GM23248 (cell line): ENCODE measurements at regions not wholly inside any gene's neighbourhood (a gene's known extent, or its start where the extent isn't known, plus 50 kb on each side); places are given as distances from the start of the nearest gene placed in this dataset.

ENCODE experiments used
- EZH2 ChIP-seq: fragments of 200-600 bp; sonication (generic); IDR thresholded peaks from 2 replicates; pipeline ENCODE4 v1.6.1; 2018; ENCODE audit warnings: antibody characterized with exemption, mild to moderate bottlenecking; ENCODE audit not compliant: insufficient read depth, poor library complexity, severe bottlenecking
- EZH2phosphoT487 ChIP-seq: fragments of 200-600 bp; sonication (generic); IDR thresholded peaks from 2 replicates; pipeline ENCODE4 v1.6.1; 2018; ENCODE audit warnings: antibody characterized with exemption, moderate library complexity, mild to moderate bottlenecking, low read depth; ENCODE audit not compliant: insufficient read depth

DNA sequence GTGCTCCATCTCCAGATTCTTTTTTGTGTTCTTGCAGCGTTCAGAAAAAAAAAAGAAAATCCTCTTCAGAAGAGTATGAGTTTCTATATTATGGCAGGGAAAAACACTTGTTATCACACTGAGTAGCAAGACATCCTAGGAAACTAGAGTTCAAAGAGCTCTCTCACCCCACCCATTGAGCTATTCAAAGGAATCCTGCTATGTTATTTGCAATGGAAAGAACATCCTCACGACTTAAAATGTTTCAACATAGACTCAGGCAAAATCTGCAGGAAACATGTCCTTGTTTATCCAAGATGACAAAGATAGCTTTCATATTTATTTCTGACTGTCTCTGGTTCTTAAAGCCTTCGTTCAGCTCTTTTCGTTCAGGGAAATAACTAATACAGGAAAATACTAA, 331.6 kb upstream of the ANO5 start:
- no peak for TF ChIP-seq EZH2phosphoT487
- no peak for TF ChIP-seq EZH2
